HG03565 (cell line): ENCODE measurements at regions not wholly inside any gene's neighbourhood (a gene's known extent, or its start where the extent isn't known, plus 50 kb on each side); places are given as distances from the start of the nearest gene placed in this dataset.

ENCODE experiments used
- ATAC-seq: cut with Tn5 transposase; IDR thresholded peaks from one replicate; pipeline ENCODE4 v1.9.1; 2021; ENCODE audit warnings: mild to moderate bottlenecking, moderate library complexity; ENCODE audit not compliant: unreplicated experiment

GRCh38 chr1:108082738-108083562 is 117.2 kb downstream of the SLC25A24 start:
- ATAC-seq, result no peak

DNA sequence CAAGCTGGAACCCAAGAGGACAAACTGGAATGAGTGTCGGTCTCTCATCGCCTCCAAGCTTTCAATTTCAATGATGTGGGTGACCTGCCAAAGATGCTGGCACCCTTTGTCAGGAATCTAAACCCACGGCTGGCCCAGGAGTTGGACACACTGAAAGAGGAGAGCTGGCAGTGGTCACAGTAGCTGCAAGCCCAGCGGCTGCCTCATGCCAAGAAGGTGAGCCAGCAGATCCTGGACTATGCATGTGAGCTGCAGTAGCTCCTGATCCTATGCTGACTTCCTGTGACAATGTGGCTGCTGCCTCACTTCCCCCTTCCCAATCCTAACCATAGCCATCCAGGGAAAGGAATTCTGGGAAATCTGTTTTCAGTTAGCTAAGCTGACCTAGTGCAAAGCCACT is 117.0 kb upstream of the VAV3 start:
- no peak for ATAC-seq

DNA sequence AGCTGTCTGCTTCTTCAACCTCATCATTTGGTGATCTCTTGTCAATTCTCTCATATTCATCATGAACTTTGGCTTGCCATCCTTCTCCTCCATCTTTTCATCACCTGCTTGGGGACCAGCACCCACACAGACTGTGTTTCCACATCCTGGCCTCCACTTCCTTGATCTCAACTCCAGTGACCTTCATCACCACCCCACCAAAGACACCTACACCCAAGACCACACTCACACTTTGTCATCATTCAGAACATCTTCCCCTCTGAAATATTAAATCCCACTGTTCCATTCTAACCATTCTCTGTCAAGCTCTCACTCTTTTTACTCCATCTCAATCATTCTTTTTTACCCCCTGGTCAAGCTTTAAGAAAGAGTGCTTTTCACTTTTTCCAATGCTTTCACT is 115.5 kb upstream of the VAV3 start:
- ATAC-seq, result no peak

- no peak for ATAC-seq
These were observed 114.6 kb upstream of the VAV3 start for GRCh38 chr1:108079440-108080025.

DNA sequence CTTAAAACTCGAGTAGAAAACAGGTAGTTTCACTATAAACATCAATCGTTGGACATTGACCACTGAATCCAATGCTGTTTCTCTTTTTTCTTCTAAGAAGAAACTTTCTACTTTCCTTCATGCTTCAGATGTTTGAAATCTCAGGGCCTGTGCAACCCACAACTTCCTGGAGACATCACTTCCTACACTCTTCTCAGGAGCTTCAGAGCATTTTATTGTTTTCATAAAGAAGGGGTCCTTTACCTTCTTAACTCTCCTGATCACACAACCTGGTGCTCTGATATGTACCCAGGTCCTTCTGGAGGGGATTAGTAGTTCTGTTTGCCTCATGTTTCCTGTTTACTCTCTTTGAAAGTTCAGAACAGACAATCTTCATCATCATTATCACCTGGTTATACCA is 113.0 kb upstream of the VAV3 start:
- no peak for ATAC-seq

DNA sequence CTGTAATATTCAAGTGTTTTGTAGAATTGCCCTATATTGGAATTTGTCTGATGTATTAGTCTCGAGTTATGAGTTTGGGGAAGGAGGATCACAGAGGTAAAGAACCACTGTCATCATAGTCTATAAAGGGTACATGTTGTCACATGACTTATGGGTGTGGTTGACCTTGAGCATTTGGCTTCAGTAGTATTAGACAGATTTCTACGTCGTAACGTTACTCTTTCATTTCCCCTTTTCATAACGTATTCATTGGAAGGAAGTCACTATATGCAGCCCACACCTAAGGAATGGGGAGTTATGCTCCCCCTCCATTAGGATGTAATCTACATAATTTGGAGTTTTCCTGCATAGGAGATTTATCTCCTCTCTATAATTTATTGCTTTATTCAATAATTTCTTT is 110.1 kb upstream of the VAV3 start:
- peak; percentile 66 for ATAC-seq

DNA sequence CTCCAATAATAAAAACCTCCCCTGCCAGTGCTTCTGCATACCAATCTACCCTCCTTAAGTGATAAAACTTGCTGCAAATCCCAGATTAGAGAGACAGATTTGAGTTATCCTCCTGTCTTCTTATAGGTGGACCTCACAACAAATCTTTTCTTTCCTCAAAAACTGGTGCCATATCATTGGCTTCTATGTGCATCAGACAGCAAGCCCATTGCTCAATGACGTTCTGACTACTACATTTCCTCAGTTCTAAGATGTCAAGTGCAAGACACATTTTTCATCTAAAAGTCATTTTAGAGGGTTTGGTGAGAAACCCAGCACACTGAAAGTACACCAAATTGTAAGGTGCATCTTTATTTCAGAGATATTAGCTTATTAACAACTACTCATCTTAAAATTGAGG is 107.8 kb upstream of the VAV3 start:
- no peak for ATAC-seq

DNA sequence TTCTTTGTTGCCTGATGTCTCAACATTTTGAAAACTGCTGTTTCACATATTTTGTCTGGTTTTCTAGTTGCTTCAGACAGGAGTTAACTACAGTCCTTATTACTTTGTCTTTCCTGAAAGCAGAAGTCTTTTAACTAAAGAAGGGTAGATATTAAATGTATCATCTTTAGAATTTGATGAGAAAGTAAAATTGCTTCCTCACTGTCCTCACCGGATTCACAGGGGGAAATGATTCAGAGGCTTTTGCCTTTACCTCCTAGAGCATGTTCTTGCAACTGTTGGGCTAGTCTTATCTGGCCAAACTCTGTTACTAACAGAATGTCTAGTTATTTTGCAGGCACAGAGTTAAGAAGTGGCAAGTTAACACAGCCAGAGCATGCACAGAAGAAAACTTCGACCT is 107.2 kb upstream of the VAV3 start:
- ATAC-seq, result no peak

GRCh38 chr1:108071601-108072000 is 106.6 kb upstream of the VAV3 start:
- peak; percentile 48 for ATAC-seq

DNA sequence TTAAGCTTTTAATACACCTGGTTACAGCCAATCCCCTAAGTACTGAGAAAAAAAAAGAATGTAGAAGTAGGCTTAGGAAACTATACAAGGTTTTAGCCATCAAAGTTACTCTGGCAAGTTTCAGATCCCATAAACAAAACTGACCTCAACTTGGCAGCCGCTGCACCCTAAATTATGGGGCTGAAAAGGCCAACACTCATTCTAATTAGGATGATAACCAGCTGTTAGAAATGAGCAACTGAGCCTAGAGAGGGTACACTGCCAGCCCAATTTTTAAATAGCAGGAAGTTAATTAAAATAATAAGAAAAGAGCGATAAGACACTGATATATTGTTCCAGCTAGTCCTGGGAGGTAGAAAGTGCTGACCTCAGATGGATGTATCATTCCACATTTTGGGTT is 105.7 kb upstream of the VAV3 start:
- no peak for ATAC-seq

- no peak for ATAC-seq
These were observed 103.0 kb upstream of the VAV3 start for GRCh38 chr1:108067884-108068540.

DNA sequence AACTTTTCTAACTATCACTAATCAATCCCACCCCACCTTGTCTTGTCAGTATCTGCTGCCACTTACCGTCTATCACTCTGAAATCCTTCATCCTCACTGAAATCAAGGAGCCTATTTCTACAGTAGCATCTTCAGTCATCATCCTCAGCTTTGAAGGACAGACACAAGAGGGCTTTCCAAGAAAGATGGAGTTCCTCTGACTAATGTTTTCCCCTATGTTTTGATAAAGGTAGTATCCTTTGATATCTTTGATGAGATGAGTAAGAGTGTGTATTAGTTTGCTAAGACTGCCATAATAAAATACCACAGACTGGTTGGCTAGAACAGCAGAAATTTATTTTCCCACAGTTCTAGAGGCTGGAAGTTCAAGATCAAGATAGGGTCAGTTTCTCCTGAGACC is 101.8 kb upstream of the VAV3 start:
- no peak for ATAC-seq

- ATAC-seq, result no peak
These were observed 99.3 kb upstream of the VAV3 start for GRCh38 chr1:108064255-108064654.

GRCh38 chr1:108063703-108064102 is 98.7 kb upstream of the VAV3 start:
- no peak for ATAC-seq

GRCh38 chr1:108059945-108060344 is 95.0 kb upstream of the VAV3 start:
- ATAC-seq, result no peak

DNA sequence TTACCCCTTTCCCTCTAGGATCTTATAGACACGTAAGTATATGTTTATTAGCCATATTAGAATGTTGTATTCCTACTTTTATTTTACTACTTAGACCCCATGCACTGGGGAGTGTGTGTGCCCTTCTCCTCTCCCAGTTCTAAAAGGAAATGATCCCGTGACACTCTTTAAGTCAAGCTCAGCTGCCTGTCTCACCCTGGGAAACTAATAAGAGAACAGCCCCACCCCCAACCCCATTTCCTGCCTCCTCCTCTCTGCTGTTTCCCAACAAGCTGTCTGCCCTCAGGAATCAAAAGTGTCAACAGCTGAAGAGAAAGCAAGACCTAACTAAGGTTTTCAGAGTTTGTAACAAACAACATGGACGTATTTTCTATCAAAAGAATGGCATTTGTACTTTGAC is 92.6 kb upstream of the VAV3 start:
- ATAC-seq, result no peak

DNA sequence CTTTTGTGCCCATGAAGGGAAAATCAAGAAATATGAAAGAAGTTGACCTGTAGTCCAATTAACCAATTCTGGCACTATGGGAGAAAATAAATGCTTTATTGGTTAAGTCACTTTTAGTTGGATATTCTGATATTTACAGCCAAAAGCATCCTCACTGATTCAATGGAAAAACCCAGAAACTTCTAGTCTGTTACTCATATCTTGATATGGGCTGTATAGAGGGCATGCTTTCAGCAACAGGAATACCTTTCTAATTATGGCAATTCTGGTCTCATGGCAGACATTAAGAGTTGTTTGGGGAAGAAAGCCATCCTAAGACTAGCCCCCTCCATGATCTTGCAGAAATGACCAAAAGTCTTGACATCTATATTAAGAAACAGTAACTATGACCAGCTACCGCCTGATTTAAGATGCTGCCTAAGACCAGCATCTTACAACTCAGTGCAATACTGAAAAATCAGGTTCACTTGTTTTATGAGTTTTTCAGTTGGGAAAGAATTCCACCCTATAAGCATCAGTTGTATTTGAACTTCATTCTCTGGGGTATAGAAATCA is 91.5 kb upstream of the VAV3 start:
- no peak for ATAC-seq

GRCh38 chr1:108055387-108055786 is 90.4 kb upstream of the VAV3 start:
- ATAC-seq, result no peak

- no peak for ATAC-seq
These were observed 89.4 kb upstream of the VAV3 start for GRCh38 chr1:108054396-108054795.

DNA sequence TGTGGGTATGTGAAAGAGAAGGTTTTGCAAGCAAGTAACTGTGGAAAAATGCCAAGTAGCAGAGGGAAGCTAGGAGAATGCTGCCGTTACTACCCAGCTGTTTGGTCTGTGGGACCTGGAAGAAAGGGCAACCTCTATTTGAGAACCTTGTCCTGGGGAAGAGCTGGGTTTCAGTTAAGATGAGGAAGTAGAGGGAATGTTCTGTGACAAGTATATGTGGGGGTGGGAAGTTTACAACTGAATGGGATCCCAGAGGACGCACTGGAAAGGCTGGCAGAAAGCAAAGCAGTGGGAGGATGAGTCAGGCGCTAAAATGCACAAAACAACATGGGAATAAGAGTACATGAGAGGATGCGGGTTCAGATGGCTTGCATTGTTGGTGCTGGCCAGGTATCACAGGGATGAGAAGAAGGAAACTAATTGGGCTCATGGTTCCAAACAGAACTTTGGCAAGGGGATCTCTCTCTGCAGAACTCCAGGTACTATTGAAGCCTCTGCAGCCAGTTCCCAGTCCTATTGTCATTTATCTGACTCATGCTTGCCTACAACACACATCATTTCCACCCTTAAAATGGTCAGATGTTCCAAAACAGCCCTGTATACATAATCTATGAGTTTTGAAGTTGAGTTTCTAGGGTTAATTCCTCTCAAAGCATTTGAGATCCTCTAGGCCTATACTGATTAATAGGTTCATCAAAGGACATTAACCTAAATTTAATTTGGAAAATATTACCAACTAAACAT is 88.5 kb upstream of the VAV3 start:
- ATAC-seq, result no peak
